GOT3 (cell line): ENCODE measurements at regions not wholly inside any gene's neighbourhood (a gene's known extent, or its start where the extent isn't known, plus 50 kb on each side); places are given as distances from the start of the nearest gene placed in this dataset.
"Not testable (repeated sequence)": the region's sequence is repeated elsewhere in the genome, so short reads cannot be mapped to it uniquely, and the experiment has no call there.

Experiments used
- DNase-seq: peaks from one replicate; lab custom pipeline; 2025; ENCODE audit warnings: mixed read lengths; lab: John Stamatoyannopoulos, UW

- DNase-seq: no peak
Observed at GRCh38 chr2:183623227-183623626, 499.0 kb downstream of the NUP35 start.

GRCh38 chr2:183630964-183631363 is 506.7 kb downstream of the NUP35 start:
- no peak for DNase-seq

GRCh38 chr2:183656121-183656520 is 531.9 kb downstream of the NUP35 start:
- DNase-seq: no peak

- DNase-seq: no peak
Observed at GRCh38 chr2:183665425-183665824, 541.2 kb downstream of the NUP35 start.

- no peak for DNase-seq
Observed at GRCh38 chr2:183666031-183666430, 541.8 kb downstream of the NUP35 start.

- no peak for DNase-seq
Observed at GRCh38 chr2:183671233-183671632, 547.0 kb downstream of the NUP35 start.

- no peak for DNase-seq
Observed at GRCh38 chr2:183678908-183679307, 554.7 kb downstream of the NUP35 start.

- DNase-seq: no peak
Observed at GRCh38 chr2:183680573-183680972, 556.3 kb downstream of the NUP35 start.

GRCh38 chr2:183684686-183685085 is 560.4 kb downstream of the NUP35 start:
- no peak for DNase-seq

GRCh38 chr2:183696028-183696427 is 571.8 kb downstream of the NUP35 start:
- no peak for DNase-seq

GRCh38 chr2:183709829-183710228 is 585.6 kb downstream of the NUP35 start:
- no peak for DNase-seq

GRCh38 chr2:183718246-183718645 is 594.0 kb downstream of the NUP35 start:
- no peak for DNase-seq

GRCh38 chr2:183723278-183723677 is 599.0 kb downstream of the NUP35 start:
- DNase-seq: no peak

- DNase-seq: no peak
Observed at GRCh38 chr2:183729380-183729779, 605.1 kb downstream of the NUP35 start.

- no peak for DNase-seq
Observed at GRCh38 chr2:183740241-183740640, 616.0 kb downstream of the NUP35 start.

GRCh38 chr2:183752571-183752970 is 628.3 kb downstream of the NUP35 start:
- DNase-seq: no peak

GRCh38 chr2:183759033-183759432 is 634.8 kb downstream of the NUP35 start:
- no peak for DNase-seq

- no peak for DNase-seq
Observed at GRCh38 chr2:183773775-183774174, 649.5 kb downstream of the NUP35 start.

- DNase-seq: no peak
Observed at GRCh38 chr2:183780072-183780471, 655.8 kb downstream of the NUP35 start.

- DNase-seq: no peak
Observed at GRCh38 chr2:183782436-183782835, 658.2 kb downstream of the NUP35 start.

GRCh38 chr2:183788796-183789195 is 664.6 kb downstream of the NUP35 start:
- DNase-seq: not testable (repeated sequence)

GRCh38 chr2:183792165-183792924 is 668.1 kb downstream of the NUP35 start:
- DNase-seq: not testable (repeated sequence)

GRCh38 chr2:183798535-183798934 is 674.3 kb downstream of the NUP35 start:
- no peak for DNase-seq

- DNase-seq: no peak
Observed at GRCh38 chr2:183799761-183800160, 675.5 kb downstream of the NUP35 start.
